SK-N-SH treated with all-trans-retinoic acid at 6 μM for 48 hours (cell line): ENCODE measurements at regions not wholly inside any gene's neighbourhood (a gene's known extent, or its start where the extent isn't known, plus 50 kb on each side); places are given as distances from the start of the nearest gene placed in this dataset.

Experiments
- ATAC-seq: fragments of 200-7000 bp; cut with Tn5 transposase; 3 replicates; pipeline ENCODE4 v1.9.1; 2020; ENCODE audit warnings: mild to moderate bottlenecking, moderate library complexity
- ARNTL ChIP-seq: fragments of 450-650 bp; formaldehyde crosslinking; IDR thresholded peaks from 2 replicates; pipeline ENCODE4 v1.5.0; 2020; ENCODE audit warnings: low read depth, mild to moderate bottlenecking, moderate library complexity, borderline replicate concordance
- BACH2 ChIP-seq: fragments of 250-450 bp; sonication (Bioruptor Pico); IDR thresholded peaks from 2 replicates; pipeline ENCODE4 v1.9.0; 2021; ENCODE audit warnings: mild to moderate bottlenecking, borderline replicate concordance
- CSDC2 ChIP-seq: fragments of 250-450 bp; sonication (Bioruptor Pico); IDR thresholded peaks from 2 replicates; pipeline ENCODE4 v1.5.0; 2020; ENCODE audit warnings: mild to moderate bottlenecking, moderate library complexity
- ESRRG ChIP-seq: fragments of 250-450 bp; sonication (Bioruptor Pico); IDR thresholded peaks from 2 replicates; pipeline ENCODE4 v1.6.1; 2021; ENCODE audit warnings: mild to moderate bottlenecking
- GLIS3 ChIP-seq: fragments of 250-450 bp; sonication (Bioruptor Pico); IDR thresholded peaks from 2 replicates; pipeline ENCODE4 v1.5.0; 2020; ENCODE audit warnings: mild to moderate bottlenecking, moderate library complexity
- OSR1 ChIP-seq: fragments of 250-450 bp; sonication (Bioruptor Pico); IDR thresholded peaks from 2 replicates; pipeline ENCODE4 v1.8.0; 2022; ENCODE audit warnings: moderate library complexity, mild to moderate bottlenecking, inconsistent platforms
- PPARA ChIP-seq: fragments of 250-450 bp; sonication (Bioruptor Pico); IDR thresholded peaks from 2 replicates; pipeline ENCODE4 v1.5.0; 2020; ENCODE audit warnings: mild to moderate bottlenecking, borderline replicate concordance
- RARB ChIP-seq: fragments of 250-450 bp; sonication (Bioruptor Pico); IDR thresholded peaks from 2 replicates; pipeline ENCODE4 v1.8.0; 2021; ENCODE audit warnings: mild to moderate bottlenecking, moderate library complexity
- SNAI2 ChIP-seq: fragments of 250-450 bp; sonication (Bioruptor Pico); IDR thresholded peaks from 2 replicates; pipeline ENCODE4 v1.5.0; 2020; ENCODE audit warnings: mild to moderate bottlenecking, moderate library complexity
- TCF4 ChIP-seq: fragments of 250-450 bp; sonication (Bioruptor Pico); IDR thresholded peaks from 2 replicates; pipeline ENCODE4 v1.8.0; 2021; ENCODE audit warnings: mild to moderate bottlenecking, moderate library complexity, borderline replicate concordance
- TOX ChIP-seq: fragments of 250-450 bp; sonication (Bioruptor Pico); IDR thresholded peaks from 2 replicates; pipeline ENCODE4 v1.8.0; 2021; ENCODE audit warnings: mild to moderate bottlenecking, moderate library complexity, borderline replicate concordance
- ZC3H10 ChIP-seq: fragments of 250-450 bp; sonication (Bioruptor Pico); IDR thresholded peaks from 2 replicates; pipeline ENCODE4 v1.5.1; 2021; ENCODE audit warnings: mild to moderate bottlenecking, moderate library complexity
- ZFP30 ChIP-seq: fragments of 450-650 bp; formaldehyde crosslinking; IDR thresholded peaks from 2 replicates; pipeline ENCODE4 v1.5.0; 2022; ENCODE audit warnings: mild to moderate bottlenecking, moderate library complexity
- ZNF565 ChIP-seq: fragments of 450-650 bp; formaldehyde crosslinking; conservative IDR thresholded peaks from 2 replicates; pipeline ENCODE4 v1.5.0; 2020; ENCODE audit warnings: low read depth, mild to moderate bottlenecking, moderate library complexity
- ZNF70 ChIP-seq: fragments of 450-650 bp; formaldehyde crosslinking; IDR thresholded peaks from 2 replicates; pipeline ENCODE4 v1.5.0; 2020; ENCODE audit warnings: mild to moderate bottlenecking, moderate library complexity
- ZNF8 ChIP-seq: fragments of 450-650 bp; formaldehyde crosslinking; IDR thresholded peaks from 2 replicates; pipeline ENCODE4 v1.5.0; 2020; ENCODE audit warnings: mild to moderate bottlenecking, moderate library complexity
- TF ChIP-seq, protein P1 (sequence below): fragments of 250-450 bp; sonication (Bioruptor Pico); IDR thresholded peaks from 2 replicates; pipeline ENCODE4 v1.8.0; 2021; ENCODE audit warnings: low read depth, mild to moderate bottlenecking, moderate library complexity, borderline replicate concordance
- TF ChIP-seq, protein P2 (sequence below): fragments of 250-450 bp; sonication (Bioruptor Pico); IDR thresholded peaks from 2 replicates; pipeline ENCODE4 v1.5.1; 2020; ENCODE audit warnings: low read depth, mild to moderate bottlenecking, moderate library complexity
- TF ChIP-seq, protein P3 (sequence below): fragments of 250-450 bp; sonication (Bioruptor Pico); IDR thresholded peaks from 2 replicates; pipeline ENCODE4 v1.5.1; 2021; ENCODE audit warnings: mild to moderate bottlenecking, moderate library complexity
- TF ChIP-seq, protein P4 (sequence below): fragments of 250-450 bp; sonication (Bioruptor Pico); IDR thresholded peaks from 2 replicates; pipeline ENCODE4 v1.5.0; 2020; ENCODE audit warnings: mild to moderate bottlenecking, moderate library complexity

DNA sequence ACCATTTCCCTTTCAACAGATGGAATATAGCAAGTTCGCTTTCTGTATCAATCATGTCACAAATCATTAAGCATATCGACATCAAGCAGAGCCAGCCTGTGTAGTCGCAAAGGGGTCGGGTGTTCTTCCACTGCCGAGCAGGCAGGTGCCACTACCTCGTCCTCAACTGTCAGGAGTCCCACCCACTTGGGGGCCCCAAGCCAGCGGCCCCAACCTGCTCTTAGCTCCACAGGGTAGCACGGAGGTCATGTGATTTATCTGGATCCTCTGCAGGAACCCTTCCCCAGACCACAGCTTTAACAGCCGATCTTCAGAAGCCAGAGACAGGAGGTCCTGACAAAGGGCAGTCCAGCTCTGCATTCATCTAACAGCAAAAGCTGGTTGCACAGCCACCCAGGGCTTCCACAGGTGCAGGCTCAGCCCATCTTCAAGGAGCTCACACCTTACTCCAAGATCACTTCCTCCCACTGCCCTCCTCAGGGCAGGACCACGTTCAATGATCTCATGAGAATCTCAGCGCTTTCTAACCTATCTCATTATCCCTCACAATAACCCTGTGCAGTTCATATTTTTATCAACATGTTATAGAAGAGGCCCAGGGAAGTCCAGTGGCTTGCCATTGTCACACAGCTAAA, 110.2 kb downstream of the TRIM29 start:
- TF ChIP-seq RARB (CRISPR knock-in tag) (no peak), ZC3H10 (no peak), ZNF565 (CRISPR knock-in tag) (no peak), GLIS3 (CRISPR knock-in tag) (no peak), BACH2 (CRISPR knock-in tag) (no peak), ESRRG (CRISPR knock-in tag) (no peak), ZFP30 (CRISPR knock-in tag) (no peak), PPARA (no peak), CSDC2 (no peak), ZNF70 (no peak), OSR1 (CRISPR knock-in tag) (no peak), ARNTL (no peak), ZNF8 (no peak)
- TF ChIP-seq, protein P1, sequence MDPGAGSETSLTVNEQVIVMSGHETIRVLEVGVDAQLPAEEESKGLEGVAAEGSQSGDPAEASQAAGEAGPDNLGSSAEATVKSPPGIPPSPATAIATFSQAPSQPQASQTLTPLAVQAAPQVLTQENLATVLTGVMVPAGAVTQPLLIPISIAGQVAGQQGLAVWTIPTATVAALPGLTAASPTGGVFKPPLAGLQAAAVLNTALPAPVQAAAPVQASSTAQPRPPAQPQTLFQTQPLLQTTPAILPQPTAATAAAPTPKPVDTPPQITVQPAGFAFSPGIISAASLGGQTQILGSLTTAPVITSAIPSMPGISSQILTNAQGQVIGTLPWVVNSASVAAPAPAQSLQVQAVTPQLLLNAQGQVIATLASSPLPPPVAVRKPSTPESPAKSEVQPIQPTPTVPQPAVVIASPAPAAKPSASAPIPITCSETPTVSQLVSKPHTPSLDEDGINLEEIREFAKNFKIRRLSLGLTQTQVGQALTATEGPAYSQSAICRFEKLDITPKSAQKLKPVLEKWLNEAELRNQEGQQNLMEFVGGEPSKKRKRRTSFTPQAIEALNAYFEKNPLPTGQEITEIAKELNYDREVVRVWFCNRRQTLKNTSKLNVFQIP: no peak
- TF ChIP-seq, protein P2, sequence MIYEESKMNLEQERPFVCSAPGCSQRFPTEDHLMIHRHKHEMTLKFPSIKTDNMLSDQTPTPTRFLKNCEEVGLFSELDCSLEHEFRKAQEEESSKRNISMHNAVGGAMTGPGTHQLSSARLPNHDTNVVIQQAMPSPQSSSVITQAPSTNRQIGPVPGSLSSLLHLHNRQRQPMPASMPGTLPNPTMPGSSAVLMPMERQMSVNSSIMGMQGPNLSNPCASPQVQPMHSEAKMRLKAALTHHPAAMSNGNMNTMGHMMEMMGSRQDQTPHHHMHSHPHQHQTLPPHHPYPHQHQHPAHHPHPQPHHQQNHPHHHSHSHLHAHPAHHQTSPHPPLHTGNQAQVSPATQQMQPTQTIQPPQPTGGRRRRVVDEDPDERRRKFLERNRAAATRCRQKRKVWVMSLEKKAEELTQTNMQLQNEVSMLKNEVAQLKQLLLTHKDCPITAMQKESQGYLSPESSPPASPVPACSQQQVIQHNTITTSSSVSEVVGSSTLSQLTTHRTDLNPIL (CRISPR knock-in tag): no peak
- TF ChIP-seq, protein P3, sequence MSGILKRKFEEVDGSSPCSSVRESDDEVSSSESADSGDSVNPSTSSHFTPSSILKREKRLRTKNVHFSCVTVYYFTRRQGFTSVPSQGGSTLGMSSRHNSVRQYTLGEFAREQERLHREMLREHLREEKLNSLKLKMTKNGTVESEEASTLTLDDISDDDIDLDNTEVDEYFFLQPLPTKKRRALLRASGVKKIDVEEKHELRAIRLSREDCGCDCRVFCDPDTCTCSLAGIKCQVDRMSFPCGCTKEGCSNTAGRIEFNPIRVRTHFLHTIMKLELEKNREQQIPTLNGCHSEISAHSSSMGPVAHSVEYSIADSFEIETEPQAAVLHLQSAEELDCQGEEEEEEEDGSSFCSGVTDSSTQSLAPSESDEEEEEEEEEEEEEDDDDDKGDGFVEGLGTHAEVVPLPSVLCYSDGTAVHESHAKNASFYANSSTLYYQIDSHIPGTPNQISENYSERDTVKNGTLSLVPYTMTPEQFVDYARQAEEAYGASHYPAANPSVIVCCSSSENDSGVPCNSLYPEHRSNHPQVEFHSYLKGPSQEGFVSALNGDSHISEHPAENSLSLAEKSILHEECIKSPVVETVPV (CRISPR knock-in tag): no peak
- no peak for ATAC-seq

DNA sequence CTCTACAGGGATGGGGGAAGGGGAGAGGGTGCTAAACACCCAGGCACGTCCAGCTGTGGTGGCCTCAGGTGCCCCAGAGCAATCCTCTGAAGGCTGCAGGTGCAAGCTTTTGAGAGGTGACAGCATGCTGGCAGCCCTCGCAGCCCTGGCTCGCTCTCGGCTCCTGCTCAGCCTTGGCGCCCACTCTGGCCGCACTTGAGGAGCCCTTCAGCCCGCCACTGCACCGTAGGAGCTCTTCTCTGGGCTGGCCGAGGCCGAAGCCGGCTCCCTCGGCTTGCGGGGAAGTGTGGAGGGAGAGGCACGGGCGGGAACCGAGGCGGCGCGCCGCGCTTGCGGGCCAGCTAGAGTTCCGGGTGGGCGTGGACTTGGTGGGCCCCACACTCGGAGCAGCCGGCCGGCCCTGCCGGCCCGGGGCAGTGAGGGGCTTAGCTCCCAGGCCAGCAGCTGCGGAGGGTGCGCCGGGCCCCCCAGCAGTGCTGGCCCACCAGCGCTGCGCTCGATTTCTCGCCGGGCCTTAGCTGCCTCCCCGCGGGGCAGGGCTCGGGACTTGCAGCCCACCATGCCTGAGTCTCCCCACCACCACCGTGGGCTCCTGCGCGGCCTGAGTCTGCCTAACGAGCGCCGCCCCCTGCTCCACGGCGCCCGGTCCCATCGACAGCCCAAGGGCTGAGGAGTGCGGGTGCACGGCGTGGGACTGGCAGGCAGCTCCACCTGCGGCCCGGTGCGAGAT, 112.1 kb downstream of the TRIM29 start:
- TF ChIP-seq, protein P2 (CRISPR knock-in tag): no peak
- TF ChIP-seq SNAI2 (CRISPR knock-in tag): no peak
- no peak for TF ChIP-seq BACH2 (CRISPR knock-in tag)
- no peak for TF ChIP-seq ZC3H10
- no peak for TF ChIP-seq ZNF8
- no peak for TF ChIP-seq TCF4 (CRISPR knock-in tag)
- TF ChIP-seq ESRRG (CRISPR knock-in tag): no peak
- TF ChIP-seq, protein P3 (CRISPR knock-in tag): no peak
- no peak for TF ChIP-seq RARB (CRISPR knock-in tag)
- no peak for TF ChIP-seq CSDC2
- TF ChIP-seq ZFP30 (CRISPR knock-in tag): no peak
- TF ChIP-seq, protein P1: no peak
- no peak for TF ChIP-seq ZNF565 (CRISPR knock-in tag)
- TF ChIP-seq, all 23 proteins: peak for 0
- ATAC-seq: no peak

DNA sequence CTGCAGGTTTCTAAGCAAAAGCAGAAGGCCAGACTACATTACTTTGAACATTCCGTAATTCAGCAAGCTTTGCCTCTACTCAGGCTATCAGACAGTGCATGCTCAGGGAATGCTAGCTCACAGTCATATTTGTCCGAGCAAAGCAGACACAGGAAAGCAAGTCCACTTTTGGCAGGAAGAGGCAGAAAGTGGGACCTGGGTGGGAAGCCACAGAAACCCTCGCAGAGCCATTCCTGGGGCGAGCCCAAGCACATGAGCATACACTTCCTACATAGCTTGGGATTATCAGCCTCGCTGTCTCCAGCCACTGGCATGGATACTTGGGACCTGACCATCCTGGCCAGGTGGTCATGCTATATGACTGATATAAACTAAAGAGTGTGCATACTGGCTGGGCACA, 113.3 kb downstream of the TRIM29 start:
- no peak for ATAC-seq
- TF ChIP-seq, protein P4, sequence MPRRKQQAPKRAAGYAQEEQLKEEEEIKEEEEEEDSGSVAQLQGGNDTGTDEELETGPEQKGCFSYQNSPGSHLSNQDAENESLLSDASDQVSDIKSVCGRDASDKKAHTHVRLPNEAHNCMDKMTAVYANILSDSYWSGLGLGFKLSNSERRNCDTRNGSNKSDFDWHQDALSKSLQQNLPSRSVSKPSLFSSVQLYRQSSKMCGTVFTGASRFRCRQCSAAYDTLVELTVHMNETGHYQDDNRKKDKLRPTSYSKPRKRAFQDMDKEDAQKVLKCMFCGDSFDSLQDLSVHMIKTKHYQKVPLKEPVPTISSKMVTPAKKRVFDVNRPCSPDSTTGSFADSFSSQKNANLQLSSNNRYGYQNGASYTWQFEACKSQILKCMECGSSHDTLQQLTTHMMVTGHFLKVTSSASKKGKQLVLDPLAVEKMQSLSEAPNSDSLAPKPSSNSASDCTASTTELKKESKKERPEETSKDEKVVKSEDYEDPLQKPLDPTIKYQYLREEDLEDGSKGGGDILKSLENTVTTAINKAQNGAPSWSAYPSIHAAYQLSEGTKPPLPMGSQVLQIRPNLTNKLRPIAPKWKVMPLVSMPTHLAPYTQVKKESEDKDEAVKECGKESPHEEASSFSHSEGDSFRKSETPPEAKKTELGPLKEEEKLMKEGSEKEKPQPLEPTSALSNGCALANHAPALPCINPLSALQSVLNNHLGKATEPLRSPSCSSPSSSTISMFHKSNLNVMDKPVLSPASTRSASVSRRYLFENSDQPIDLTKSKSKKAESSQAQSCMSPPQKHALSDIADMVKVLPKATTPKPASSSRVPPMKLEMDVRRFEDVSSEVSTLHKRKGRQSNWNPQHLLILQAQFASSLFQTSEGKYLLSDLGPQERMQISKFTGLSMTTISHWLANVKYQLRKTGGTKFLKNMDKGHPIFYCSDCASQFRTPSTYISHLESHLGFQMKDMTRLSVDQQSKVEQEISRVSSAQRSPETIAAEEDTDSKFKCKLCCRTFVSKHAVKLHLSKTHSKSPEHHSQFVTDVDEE (CRISPR knock-in tag): no peak
- TF ChIP-seq BACH2 (CRISPR knock-in tag): no peak
- TF ChIP-seq TOX (CRISPR knock-in tag): no peak
- TF ChIP-seq ESRRG (CRISPR knock-in tag): no peak
- TF ChIP-seq CSDC2: no peak
- no peak for TF ChIP-seq TCF4 (CRISPR knock-in tag)
- TF ChIP-seq RARB (CRISPR knock-in tag): no peak
- TF ChIP-seq, protein P3 (CRISPR knock-in tag): no peak
- no peak for TF ChIP-seq ZFP30 (CRISPR knock-in tag)
- no peak for TF ChIP-seq ZNF565 (CRISPR knock-in tag)
